ENCODE measurements at regions not wholly inside any gene's neighbourhood (a gene's known extent, or its start where the extent isn't known, plus 50 kb on each side); places are given as distances from the start of the nearest gene placed in this dataset.
"Not testable (repeated sequence)": the region's sequence is repeated elsewhere in the genome, so short reads cannot be mapped to it uniquely, and the experiment has no call there.

DNA sequence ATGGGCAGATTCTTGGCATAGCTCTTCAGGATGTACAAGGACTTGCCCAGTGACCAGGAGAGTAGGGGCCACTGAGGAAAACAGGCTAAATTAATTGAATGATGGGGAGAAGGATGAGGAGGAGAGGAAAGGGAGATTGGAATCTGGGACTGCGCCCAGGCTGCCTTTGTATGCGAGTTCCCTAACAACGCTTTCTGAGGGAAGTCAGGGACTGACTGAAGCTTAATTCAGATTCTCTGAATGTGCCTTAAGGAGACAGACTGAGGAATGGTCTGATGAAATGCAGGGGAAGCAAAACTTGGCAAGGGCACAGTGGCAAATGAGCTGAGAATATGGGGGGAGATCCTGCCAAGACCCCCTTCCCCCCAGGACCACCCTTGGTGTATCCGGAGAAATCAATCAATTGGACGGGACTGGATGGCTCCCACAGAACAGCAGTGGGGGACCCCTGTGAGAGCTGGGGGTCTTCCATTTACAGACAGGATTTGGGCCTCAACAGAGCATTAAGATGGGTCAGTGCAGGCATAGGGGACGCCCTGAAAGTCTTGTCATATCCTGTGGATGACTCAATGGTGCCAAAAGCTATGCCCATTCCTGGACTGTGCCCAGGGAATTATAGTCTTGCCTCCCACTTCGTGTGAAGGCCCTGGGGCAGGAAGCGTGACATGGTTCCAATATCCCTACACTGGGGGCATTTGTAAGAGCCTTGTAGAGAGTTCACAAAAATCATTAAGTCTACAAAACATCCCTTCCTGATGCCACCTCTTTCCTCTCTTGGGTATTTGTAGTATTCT is 215.5 kb upstream of the TNC start:
- DNase-seq = no peak
- H3K4me1 ChIP-seq (ENCODE audit: insufficient read depth) = peaks cover 4% of the 10 kb centered on the region
- no peak overlapping the region for H3K27ac ChIP-seq
- H3K4me3 ChIP-seq = no peak overlapping the region
- H3K4me2 ChIP-seq (ENCODE audit: unreplicated experiment) = no peak overlapping the region
- H3K79me2 ChIP-seq (ENCODE audit: insufficient read depth) = no peaks in the 10 kb centered on the region
- in situ Hi-C loops (cut with MboI) = no loop called here
- H4K20me1 ChIP-seq (ENCODE audit: insufficient read depth) = no peaks in the 10 kb centered on the region
- H3K9me2 ChIP-seq (ENCODE audit: insufficient read depth) = no peaks in the 10 kb centered on the region
- H3K9me3 ChIP-seq (ENCODE audit: low read depth) = no peaks in the 10 kb centered on the region
- WGBS, 2 experiments (ENCODE audit: low coverage in 1 of 2, low lambda C conversion rate in 2 of 2, missing lambda C conversion rate in 2 of 2) = 80 to 86% methylated on average over 8 of the region's 8 CpGs
- no peak overlapping the region for H2AFZ ChIP-seq
- H3K27me3 ChIP-seq (replicated peaks; ENCODE audit: insufficient read depth) = no peaks in the 10 kb centered on the region
- TF ChIP-seq EZH2phosphoT487 (IDR thresholded peaks at IDR 0.05; ENCODE audit: insufficient read depth, low read depth) (no peak), EZH2 (IDR thresholded peaks at IDR 0.05; ENCODE audit: insufficient read depth, poor library complexity, severe bottlenecking) (no peak)
- H3K9ac ChIP-seq = no peak overlapping the region
- peaks cover 7% of the 10 kb centered on the region; the same call in 1 of the 2 replicates for H3F3A ChIP-seq (ENCODE audit: insufficient read depth)
- no peaks in the 10 kb centered on the region for H3K36me3 ChIP-seq (ENCODE audit: low read depth)

DNA sequence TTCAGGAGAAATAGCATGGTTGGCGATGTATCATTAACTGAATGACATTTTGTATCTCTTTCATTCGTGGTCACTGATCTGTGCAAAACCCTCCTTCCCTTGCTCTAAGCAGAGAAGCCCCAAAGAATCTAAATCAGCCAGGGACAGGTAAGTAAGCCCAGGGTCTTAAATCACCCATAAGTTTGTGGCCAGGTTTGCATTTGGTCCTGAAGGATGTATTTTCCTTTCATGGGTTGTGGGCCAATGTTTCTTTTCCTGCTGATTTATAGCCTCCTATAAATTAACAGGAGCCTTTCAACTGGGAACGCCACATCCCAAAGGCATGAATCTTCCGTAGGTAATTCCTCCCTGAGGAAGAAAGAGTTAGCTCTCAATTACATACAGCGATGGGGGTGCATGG is 217.5 kb upstream of the TNC start:
- H3K9me2 ChIP-seq (ENCODE audit: insufficient read depth) = no peaks in the 10 kb centered on the region
- DNase-seq = no peak
- no peaks in the 10 kb centered on the region for H3K36me3 ChIP-seq (ENCODE audit: low read depth)
- no peaks in the 10 kb centered on the region for H3K4me1 ChIP-seq (ENCODE audit: insufficient read depth)
- H3K4me3 ChIP-seq = no peak overlapping the region
- 51 to 58% methylated on average over 5 of the region's 5 CpGs for WGBS, 2 experiments (ENCODE audit: low coverage in 1 of 2, low lambda C conversion rate in 2 of 2, missing lambda C conversion rate in 2 of 2)
- no peak overlapping the region for H3K4me2 ChIP-seq (ENCODE audit: unreplicated experiment)
- H3F3A ChIP-seq (ENCODE audit: insufficient read depth) = no peaks in the 10 kb centered on the region
- no peaks in the 10 kb centered on the region for H3K9me3 ChIP-seq (ENCODE audit: low read depth)
- no peaks in the 10 kb centered on the region for H3K79me2 ChIP-seq (ENCODE audit: insufficient read depth)
- no peak overlapping the region for H2AFZ ChIP-seq
- in situ Hi-C loops (cut with MboI) = no loop called here
- TF ChIP-seq EZH2phosphoT487 (IDR thresholded peaks at IDR 0.05; ENCODE audit: insufficient read depth, low read depth) = no peak
- H4K20me1 ChIP-seq (ENCODE audit: insufficient read depth) = no peaks in the 10 kb centered on the region
- H3K9ac ChIP-seq = no peak overlapping the region
- H3K27ac ChIP-seq = no peak overlapping the region
- no peaks in the 10 kb centered on the region for H3K27me3 ChIP-seq (replicated peaks; ENCODE audit: insufficient read depth)

DNA sequence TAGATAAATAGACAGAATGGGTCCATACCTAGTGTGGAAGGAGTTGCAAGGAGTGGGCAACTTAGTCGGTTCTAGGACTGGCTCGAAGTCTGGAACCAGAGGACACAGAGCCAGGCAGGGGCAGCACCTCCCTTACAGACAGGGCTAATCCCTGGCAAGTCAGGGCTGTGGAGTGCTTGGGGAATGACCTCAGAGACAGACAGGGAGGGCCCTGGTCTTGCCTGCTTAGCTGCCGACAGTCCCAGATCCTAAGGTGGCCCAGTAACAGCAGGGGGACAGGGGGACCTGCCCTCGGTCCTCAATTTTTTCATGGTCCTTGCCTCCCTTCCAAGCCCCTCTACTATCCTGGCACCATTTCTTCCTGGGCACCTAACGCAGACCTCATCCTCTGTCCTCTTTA is 222.4 kb upstream of the TNC start:
- H3K4me2 ChIP-seq (ENCODE audit: unreplicated experiment) = no peak overlapping the region
- DNase-seq = no peak
- no peak overlapping the region for H3K9ac ChIP-seq
- in situ Hi-C loops (cut with MboI) = no loop called here
- WGBS, 2 experiments (ENCODE audit: low coverage in 1 of 2, low lambda C conversion rate in 2 of 2, missing lambda C conversion rate in 2 of 2) = 22 to 30% methylated on average over 5 of the region's 5 CpGs
- H3K9me3 ChIP-seq (ENCODE audit: low read depth) = no peaks in the 10 kb centered on the region
- no peaks in the 10 kb centered on the region for H3K4me1 ChIP-seq (ENCODE audit: insufficient read depth)
- no peak overlapping the region for H3K27ac ChIP-seq
- no peaks in the 10 kb centered on the region for H3K79me2 ChIP-seq (ENCODE audit: insufficient read depth)
- TF ChIP-seq EZH2phosphoT487 (IDR thresholded peaks at IDR 0.05; ENCODE audit: insufficient read depth, low read depth) (no peak), EZH2 (IDR thresholded peaks at IDR 0.05; ENCODE audit: insufficient read depth, poor library complexity, severe bottlenecking) (no peak)
- H3K36me3 ChIP-seq (ENCODE audit: low read depth) = no peaks in the 10 kb centered on the region
- H3K4me3 ChIP-seq = no peak overlapping the region
- H3F3A ChIP-seq (ENCODE audit: insufficient read depth) = no peaks in the 10 kb centered on the region
- no peaks in the 10 kb centered on the region for H4K20me1 ChIP-seq (ENCODE audit: insufficient read depth)
- no peaks in the 10 kb centered on the region for H3K9me2 ChIP-seq (ENCODE audit: insufficient read depth)
- no peak overlapping the region for H2AFZ ChIP-seq
- peaks cover 19% of the 10 kb centered on the region; the same call in 1 of the 2 replicates for H3K27me3 ChIP-seq (replicated peaks; ENCODE audit: insufficient read depth)

DNA sequence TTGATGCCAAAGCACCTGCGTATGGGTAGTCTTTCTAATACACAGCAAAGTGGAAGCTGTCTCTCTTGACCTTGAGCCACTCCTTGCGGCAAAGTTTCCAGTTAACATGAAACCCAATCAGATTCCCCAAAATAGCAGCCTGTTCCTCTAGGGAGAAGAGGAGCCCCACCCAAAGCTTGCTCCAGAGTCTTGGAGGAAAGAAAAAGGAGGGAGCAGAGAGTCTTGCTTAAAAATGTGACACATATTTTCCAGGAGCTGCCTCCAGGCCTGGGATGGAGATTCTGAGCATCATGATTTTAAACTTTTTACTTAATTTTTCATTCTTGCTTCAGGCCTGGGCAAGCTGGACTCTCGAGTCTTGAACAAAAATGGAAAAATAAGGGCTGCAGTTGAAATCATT is 223.5 kb upstream of the TNC start:
- H3K4me2 ChIP-seq (ENCODE audit: unreplicated experiment) = no peak overlapping the region
- no peaks in the 10 kb centered on the region for H3K4me1 ChIP-seq (ENCODE audit: insufficient read depth)
- TF ChIP-seq EZH2 (IDR thresholded peaks at IDR 0.05; ENCODE audit: insufficient read depth, poor library complexity, severe bottlenecking) (no peak), EZH2phosphoT487 (IDR thresholded peaks at IDR 0.05; ENCODE audit: insufficient read depth, low read depth) (no peak)
- H3K9ac ChIP-seq = no peak overlapping the region
- no peaks in the 10 kb centered on the region for H3K79me2 ChIP-seq (ENCODE audit: insufficient read depth)
- no peaks in the 10 kb centered on the region for H3F3A ChIP-seq (ENCODE audit: insufficient read depth)
- H3K36me3 ChIP-seq (ENCODE audit: low read depth) = no peaks in the 10 kb centered on the region
- no peak overlapping the region for H3K27ac ChIP-seq
- peak; percentile 51 for DNase-seq
- no peaks in the 10 kb centered on the region for H3K9me2 ChIP-seq (ENCODE audit: insufficient read depth)
- H4K20me1 ChIP-seq (ENCODE audit: insufficient read depth) = no peaks in the 10 kb centered on the region
- no peak overlapping the region for H2AFZ ChIP-seq
- peaks cover 19% of the 10 kb centered on the region; the same call in 1 of the 2 replicates for H3K27me3 ChIP-seq (replicated peaks; ENCODE audit: insufficient read depth)
- in situ Hi-C loops (cut with MboI) = no loop called here
- no peaks in the 10 kb centered on the region for H3K9me3 ChIP-seq (ENCODE audit: low read depth)
- no peak overlapping the region for H3K4me3 ChIP-seq
- WGBS, 2 experiments (ENCODE audit: low coverage in 1 of 2, low lambda C conversion rate in 2 of 2, missing lambda C conversion rate in 2 of 2) = 30 to 34% methylated on average over 3 of the region's 3 CpGs

DNA sequence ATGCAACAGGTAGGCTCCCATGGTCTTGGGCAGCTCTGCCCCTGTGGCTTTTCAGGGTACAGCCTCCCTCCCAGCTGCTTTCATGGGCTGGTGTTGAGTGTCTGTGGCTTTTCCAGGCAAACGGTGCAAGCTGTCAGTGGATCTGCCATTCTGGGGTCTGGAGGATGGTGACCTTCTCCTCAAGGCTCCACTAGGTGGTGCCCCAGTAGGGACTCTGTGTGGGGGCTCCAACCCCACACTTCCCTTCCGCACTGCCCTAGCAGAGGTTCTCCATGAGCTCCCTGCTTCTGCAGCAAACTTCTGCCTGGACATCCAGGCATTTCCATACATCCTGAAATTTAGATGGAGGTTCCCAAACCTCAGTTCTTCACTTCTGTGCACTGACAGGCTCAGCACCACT is 229.8 kb upstream of the TNC start:
- H3K36me3 ChIP-seq (ENCODE audit: low read depth); H3K4me1 ChIP-seq (ENCODE audit: insufficient read depth); DNase-seq; in situ Hi-C loops (cut with MboI); H4K20me1 ChIP-seq (ENCODE audit: insufficient read depth); H3K9me3 ChIP-seq (ENCODE audit: low read depth); H3K79me2 ChIP-seq (ENCODE audit: insufficient read depth); H3K27ac ChIP-seq; H3K9me2 ChIP-seq (ENCODE audit: insufficient read depth); H2AFZ ChIP-seq; H3K4me2 ChIP-seq (ENCODE audit: unreplicated experiment); H3K9ac ChIP-seq; H3F3A ChIP-seq (ENCODE audit: insufficient read depth); H3K4me3 ChIP-seq; H3K27me3 ChIP-seq (replicated peaks; ENCODE audit: insufficient read depth): not testable (repeated sequence)
- WGBS, 2 experiments (ENCODE audit: low coverage in 1 of 2, low lambda C conversion rate in 2 of 2, missing lambda C conversion rate in 2 of 2) = 89 to 93% methylated on average over 2 of the region's 2 CpGs

DNA sequence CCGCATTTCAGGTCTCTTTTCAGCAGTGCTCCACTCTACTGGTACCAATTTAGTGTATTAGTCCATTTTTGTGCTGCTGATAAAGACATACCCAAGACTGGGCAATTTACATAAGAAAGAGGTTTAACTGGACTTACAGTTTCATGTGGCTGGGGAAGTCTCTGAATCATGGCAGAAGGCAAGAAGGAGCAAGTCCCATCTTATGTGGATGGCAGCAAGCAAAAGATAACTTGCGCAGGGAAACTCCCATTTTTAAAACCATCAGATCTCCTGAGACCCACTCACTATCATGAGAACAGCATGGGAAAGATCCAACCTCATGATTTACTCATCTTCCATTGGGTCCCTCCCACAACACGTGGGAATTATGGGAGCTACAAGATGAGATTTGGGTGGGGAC is 231.0 kb upstream of the TNC start:
- H3K27ac ChIP-seq; H3K27me3 ChIP-seq (replicated peaks; ENCODE audit: insufficient read depth); H3F3A ChIP-seq (ENCODE audit: insufficient read depth); H3K9me2 ChIP-seq (ENCODE audit: insufficient read depth); H3K36me3 ChIP-seq (ENCODE audit: low read depth); H2AFZ ChIP-seq; H3K4me1 ChIP-seq (ENCODE audit: insufficient read depth); H3K4me2 ChIP-seq (ENCODE audit: unreplicated experiment); H3K79me2 ChIP-seq (ENCODE audit: insufficient read depth); H4K20me1 ChIP-seq (ENCODE audit: insufficient read depth); DNase-seq; in situ Hi-C loops (cut with MboI); H3K4me3 ChIP-seq; H3K9me3 ChIP-seq (ENCODE audit: low read depth); H3K9ac ChIP-seq: not testable (repeated sequence)
- 85 to 91% methylated on average over 3 of the region's 3 CpGs for WGBS, 2 experiments (ENCODE audit: low coverage in 1 of 2, low lambda C conversion rate in 2 of 2, missing lambda C conversion rate in 2 of 2)
